GM23338 (cell line): ENCODE measurements at regions not wholly inside any gene's neighbourhood (a gene's known extent, or its start where the extent isn't known, plus 50 kb on each side); places are given as distances from the start of the nearest gene placed in this dataset.

Experiments used
- ATAC-seq: fragments of 200-7000 bp; cut with Tn5 transposase; 3 replicates; pipeline ENCODE4 v1.9.1; 2020
- DNase-seq: peaks from one replicate; pipeline ENCODE4 v3.0.0-alpha.2; 2015; ENCODE audit warnings: low spot score
- H2AFZ ChIP-seq: fragments of 200-600 bp; sonication (generic); 2 replicates; pipeline ENCODE4 v1.8.0; 2016; ENCODE audit warnings: antibody characterized with exemption, mild to moderate bottlenecking, moderate library complexity
- H3F3A ChIP-seq: fragments of 200-600 bp; sonication (generic); replicated peaks from 2 replicates; pipeline ENCODE4 v1.8.0; 2017; ENCODE audit warnings: antibody characterized with exemption, mixed run types, low read depth
- H3K27ac ChIP-seq: fragments of 200-600 bp; sonication (generic); 2 replicates; pipeline ENCODE4 v1.6.1; 2016; ENCODE audit warnings: low read depth
- H3K27me3 ChIP-seq: fragments of 200-600 bp; sonication (generic); 2 replicates; pipeline ENCODE4 v1.8.0; 2016; ENCODE audit warnings: mild to moderate bottlenecking, mixed run types, moderate library complexity; ENCODE audit not compliant: insufficient read depth
- H3K36me3 ChIP-seq: fragments of 200-600 bp; sonication (generic); 2 replicates; pipeline ENCODE4 v1.8.0; 2016; ENCODE audit warnings: mild to moderate bottlenecking; ENCODE audit not compliant: insufficient read depth
- H3K4me1 ChIP-seq: fragments of 200-600 bp; sonication (generic); 2 replicates; pipeline ENCODE4 v1.8.0; 2016; ENCODE audit warnings: mild to moderate bottlenecking, moderate library complexity; ENCODE audit not compliant: insufficient read depth
- H3K4me2 ChIP-seq: fragments of 200-600 bp; sonication (generic); 2 replicates; pipeline ENCODE4 v1.7.1; 2017; ENCODE audit warnings: mixed run types
- H3K4me3 ChIP-seq: fragments of 200-600 bp; sonication (generic); 2 replicates; pipeline ENCODE4 v1.6.1; 2016; ENCODE audit warnings: mixed run types
- H3K79me2 ChIP-seq: fragments of 200-600 bp; sonication (generic); replicated peaks from 2 replicates; pipeline ENCODE4 v1.8.0; 2017; ENCODE audit warnings: mild to moderate bottlenecking; ENCODE audit not compliant: insufficient read depth
- H3K9me2 ChIP-seq: fragments of 200-600 bp; sonication (generic); 2 replicates; pipeline ENCODE4 v1.8.0; 2017; ENCODE audit not compliant: insufficient read depth
- H4K20me1 ChIP-seq: fragments of 200-600 bp; sonication (generic); replicated peaks from 2 replicates; pipeline ENCODE4 v1.8.0; 2017; ENCODE audit warnings: mild to moderate bottlenecking; ENCODE audit not compliant: insufficient read depth
- H3K27ac Mint-ChIP-seq: 2 replicates; pipeline ENCODE4 v1.8.0; 2020; ENCODE audit warnings: inconsistent platforms, mild to moderate bottlenecking, moderate library complexity, mixed read lengths
- H3K27me3 Mint-ChIP-seq: 3 replicates; pipeline ENCODE4 v1.8.0; 2022; ENCODE audit warnings: low read depth, mild to moderate bottlenecking, moderate library complexity, mixed read lengths, inconsistent platforms; ENCODE audit not compliant: insufficient read depth, poor library complexity
- H3K36me3 Mint-ChIP-seq: 3 replicates; pipeline ENCODE4 v1.8.0; 2021; ENCODE audit warnings: low read depth, mild to moderate bottlenecking, inconsistent platforms, moderate library complexity, mixed read lengths
- H3K4me1 Mint-ChIP-seq: 3 replicates; pipeline ENCODE4 v1.8.0; 2020; ENCODE audit warnings: mild to moderate bottlenecking, inconsistent platforms, mixed read lengths
- H3K4me3 Mint-ChIP-seq: 3 replicates; pipeline ENCODE4 v1.8.0; 2021; ENCODE audit warnings: moderate library complexity, mild to moderate bottlenecking, inconsistent platforms, mixed read lengths
- H3K9me3 Mint-ChIP-seq: 3 replicates; pipeline ENCODE4 v1.8.0; 2020; ENCODE audit warnings: moderate library complexity, mild to moderate bottlenecking, inconsistent platforms, mixed read lengths
- CREB1 ChIP-seq: fragments of 250-450 bp; sonication (Bioruptor Pico); IDR thresholded peaks from 2 replicates; pipeline ENCODE4 v1.5.0; 2020; ENCODE audit warnings: low read depth, mild to moderate bottlenecking, moderate library complexity
- CTCF ChIP-seq, 2 experiments: fragments of 200-600 bp in 1 of 2; sonication (generic) in 1 of 2; conservative IDR thresholded peaks; 2 replicates each; pipeline versions ENCODE4 v1.5.1 to v1.6.1; 2016 to 2017; ENCODE audit warnings: antibody characterized with exemption in 2 of 2, low read depth in 2 of 2, mild to moderate bottlenecking in 2 of 2, moderate library complexity in 1 of 2
- ETS1 ChIP-seq: IDR thresholded peaks from 2 replicates; pipeline ENCODE4 v1.6.1; 2016; ENCODE audit warnings: antibody characterized with exemption
- EZH2 ChIP-seq: fragments of 200-600 bp; sonication (generic); IDR thresholded peaks from one replicate; pipeline ENCODE4 v1.8.0; 2017; ENCODE audit warnings: antibody characterized with exemption, mild to moderate bottlenecking, low read depth; ENCODE audit not compliant: unreplicated experiment
- JUNB ChIP-seq: IDR thresholded peaks from one replicate; pipeline ENCODE4 v1.6.1; 2016; ENCODE audit warnings: antibody characterized with exemption; ENCODE audit not compliant: unreplicated experiment
- NANOG ChIP-seq: IDR thresholded peaks from 2 replicates; pipeline ENCODE4 v1.6.1; 2016; ENCODE audit warnings: antibody characterized with exemption, borderline replicate concordance
- POLR2AphosphoS5 ChIP-seq: IDR thresholded peaks from 2 replicates; pipeline ENCODE4 v1.6.1; 2016; ENCODE audit warnings: antibody characterized with exemption, low read depth
- REST ChIP-seq: IDR thresholded peaks from one replicate; pipeline ENCODE4 v1.6.1; 2018; ENCODE audit warnings: antibody characterized with exemption; ENCODE audit not compliant: unreplicated experiment
- STAT1 ChIP-seq: IDR thresholded peaks from one replicate; pipeline ENCODE4 v1.6.1; 2016; ENCODE audit warnings: antibody characterized with exemption; ENCODE audit not compliant: unreplicated experiment
- ZNF114 ChIP-seq: fragments of 250-450 bp; sonication (Bioruptor Pico); IDR thresholded peaks from 2 replicates; pipeline ENCODE4 v1.5.0; 2020; ENCODE audit warnings: mild to moderate bottlenecking, moderate library complexity
- ZNF462 ChIP-seq: fragments of 250-450 bp; sonication (Bioruptor Pico); IDR thresholded peaks from 2 replicates; pipeline ENCODE4 v1.5.0; 2020; ENCODE audit warnings: mild to moderate bottlenecking, moderate library complexity

GRCh38 chr10:55144001-55144400 lies 343.0 kb upstream of the PCDH15 start:
- Mint-ChIP-seq H3K4me1 (0 out of 3 replicates have a peak, but pooled peaks cover 5% of the 10 kb centered on the region), H3K4me3 (no peak overlapping the region), H3K27ac (no peak overlapping the region), H3K36me3 (peaks cover 5% of the 10 kb centered on the region; the same call in 2 of the 3 replicates), H3K9me3 (peaks cover 3% of the 10 kb centered on the region; the same call in 1 of the 3 replicates), H3K27me3 (no peaks in the 10 kb centered on the region)
- DNase-seq (no peak), ATAC-seq (no peak)
- no peak overlapping the region for H2AFZ ChIP-seq
- H3K4me2 ChIP-seq, result no peak overlapping the region
- H3K36me3 ChIP-seq, result no peaks in the 10 kb centered on the region
- no peaks in the 10 kb centered on the region for H4K20me1 ChIP-seq
- H3K4me1 ChIP-seq, result no peaks in the 10 kb centered on the region
- no peaks in the 10 kb centered on the region for H3F3A ChIP-seq
- H3K9me2 ChIP-seq, result no peaks in the 10 kb centered on the region
- no peak overlapping the region for H3K4me3 ChIP-seq
- H3K27ac ChIP-seq, result no peak overlapping the region
- H3K27me3 ChIP-seq, result no peaks in the 10 kb centered on the region
- TF ChIP-seq CREB1 (no peak), REST (no peak), ZNF114 (CRISPR knock-in tag) (no peak), NANOG (no peak), CTCF (conservative IDR thresholded peaks at IDR 0.05; ENCODE audit: low read depth in 2 of 2) (no peak), ZNF462 (CRISPR knock-in tag) (no peak), JUNB (no peak), STAT1 (no peak), EZH2 (no peak), ETS1 (no peak), POLR2AphosphoS5 (no peak)
- H3K79me2 ChIP-seq, result no peaks in the 10 kb centered on the region
